ENCODE measurements at regions not wholly inside any gene's neighbourhood (a gene's known extent, or its start where the extent isn't known, plus 50 kb on each side); places are given as distances from the start of the nearest gene placed in this dataset.

DNA sequence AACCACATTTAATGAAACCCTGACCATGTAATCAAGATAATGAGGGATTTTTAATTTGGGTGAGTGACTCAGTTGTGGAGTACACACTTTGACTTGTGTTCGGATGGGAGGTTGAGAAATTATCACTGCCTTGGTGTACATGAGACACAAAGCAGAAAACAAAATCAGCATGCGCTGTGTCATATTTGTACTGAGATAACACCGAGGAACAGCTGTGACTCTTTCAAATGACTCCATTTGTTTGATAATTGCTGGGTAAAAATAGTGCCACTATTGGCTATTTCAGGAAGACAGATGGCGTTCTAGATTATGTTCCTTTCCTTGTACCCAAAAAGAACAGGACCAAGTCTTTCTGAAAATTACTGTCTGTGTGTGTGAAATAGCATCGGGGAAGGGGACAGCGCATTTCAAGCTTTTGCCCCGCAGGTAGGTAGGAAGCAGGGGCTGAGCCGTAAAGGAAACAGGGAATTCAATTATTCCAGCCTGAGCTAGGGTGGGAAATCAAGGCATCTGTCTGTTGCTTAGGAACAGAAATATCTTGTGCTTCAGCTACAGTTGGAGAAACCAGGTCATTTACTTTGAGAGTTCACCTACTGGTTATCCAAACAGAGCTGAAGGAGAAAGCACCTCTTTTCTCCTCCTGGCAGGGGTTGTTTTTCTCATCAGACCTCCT lies 114.3 kb downstream of the SNAPC1 start:
- TF ChIP-seq NR1H2 (CRISPR knock-in tag; IDR thresholded peaks at IDR 0.05): no peak
- TF ChIP-seq, protein P1, sequence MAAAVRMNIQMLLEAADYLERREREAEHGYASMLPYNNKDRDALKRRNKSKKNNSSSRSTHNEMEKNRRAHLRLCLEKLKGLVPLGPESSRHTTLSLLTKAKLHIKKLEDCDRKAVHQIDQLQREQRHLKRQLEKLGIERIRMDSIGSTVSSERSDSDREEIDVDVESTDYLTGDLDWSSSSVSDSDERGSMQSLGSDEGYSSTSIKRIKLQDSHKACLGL (CRISPR knock-in tag; IDR thresholded peaks at IDR 0.05; ENCODE audit: borderline replicate concordance, poor library complexity, severe bottlenecking): no peak
